ENCODE measurements at regions not wholly inside any gene's neighbourhood (a gene's known extent, or its start where the extent isn't known, plus 50 kb on each side); places are given as distances from the start of the nearest gene placed in this dataset.

GRCh38 chr2:239806276-239806675, 218.9 kb downstream of the NDUFA10 start:
- DNase-seq (ENCODE audit: low read depth) = no peak
- TF ChIP-seq CTCF (IDR thresholded peaks at IDR 0.05; ENCODE audit: insufficient read depth, low read depth, low read length) = no peak
- no peak overlapping the region for H3K4me3 ChIP-seq (ENCODE audit: low read depth, low read length)

GRCh38 chr2:239805414-239805813, 219.7 kb downstream of the NDUFA10 start:
- DNase-seq (ENCODE audit: low read depth) = no peak
- no peak for TF ChIP-seq CTCF (IDR thresholded peaks at IDR 0.05; ENCODE audit: insufficient read depth, low read depth, low read length)
- no peak overlapping the region for H3K4me3 ChIP-seq (ENCODE audit: low read depth, low read length)

- DNase-seq (ENCODE audit: low read depth) = no peak
- TF ChIP-seq CTCF (IDR thresholded peaks at IDR 0.05; ENCODE audit: insufficient read depth, low read depth, low read length) = no peak
- H3K4me3 ChIP-seq (ENCODE audit: low read depth, low read length) = no peak overlapping the region
Measured at GRCh38 chr2:239805043-239805329, 220.2 kb downstream of the NDUFA10 start.

GRCh38 chr2:239804161-239805042, 220.7 kb downstream of the NDUFA10 start:
- no peak for DNase-seq (ENCODE audit: low read depth)
- TF ChIP-seq CTCF (IDR thresholded peaks at IDR 0.05; ENCODE audit: insufficient read depth, low read depth, low read length) = no peak
- no peak overlapping the region for H3K4me3 ChIP-seq (ENCODE audit: low read depth, low read length)

GRCh38 chr2:239803766-239804115, 221.4 kb downstream of the NDUFA10 start:
- H3K4me3 ChIP-seq (ENCODE audit: low read depth, low read length) = no peak overlapping the region
- no peak for TF ChIP-seq CTCF (IDR thresholded peaks at IDR 0.05; ENCODE audit: insufficient read depth, low read depth, low read length)
- DNase-seq (ENCODE audit: low read depth) = no peak

GRCh38 chr2:239803102-239803765, 221.9 kb downstream of the NDUFA10 start:
- DNase-seq (ENCODE audit: low read depth) = no peak
- no peak overlapping the region for H3K4me3 ChIP-seq (ENCODE audit: low read depth, low read length)
- TF ChIP-seq CTCF (IDR thresholded peaks at IDR 0.05; ENCODE audit: insufficient read depth, low read depth, low read length) = no peak
